HG03039 (cell line): ENCODE measurements at regions not wholly inside any gene's neighbourhood (a gene's known extent, or its start where the extent isn't known, plus 50 kb on each side); places are given as distances from the start of the nearest gene placed in this dataset.

Experiments used
- ATAC-seq: cut with Tn5 transposase; IDR thresholded peaks from one replicate; pipeline ENCODE4 v1.9.1; 2021; ENCODE audit warnings: mild to moderate bottlenecking, moderate library complexity; ENCODE audit not compliant: unreplicated experiment

GRCh38 chr11:134529212-134530096 is 117.4 kb upstream of the B3GAT1 start:
- ATAC-seq, result no peak

GRCh38 chr11:134528453-134528852 is 116.4 kb upstream of the B3GAT1 start:
- ATAC-seq, result no peak

GRCh38 chr11:134527382-134528243 is 115.6 kb upstream of the B3GAT1 start:
- no peak for ATAC-seq

GRCh38 chr11:134524896-134525845 is 113.1 kb upstream of the B3GAT1 start:
- ATAC-seq, result no peak

- ATAC-seq, result no peak
Measured at GRCh38 chr11:134524201-134524600, 112.2 kb upstream of the B3GAT1 start.

- no peak for ATAC-seq
Measured at GRCh38 chr11:134522782-134523570, 110.9 kb upstream of the B3GAT1 start.

- ATAC-seq, result no peak
Measured at GRCh38 chr11:134521452-134522289, 109.6 kb upstream of the B3GAT1 start.

- ATAC-seq, result no peak
Measured at GRCh38 chr11:134521001-134521400, 109.0 kb upstream of the B3GAT1 start.

GRCh38 chr11:134519788-134520187 is 107.7 kb upstream of the B3GAT1 start:
- no peak for ATAC-seq

- no peak for ATAC-seq
Measured at GRCh38 chr11:134519390-134519750, 107.3 kb upstream of the B3GAT1 start.

- ATAC-seq, result no peak
Measured at GRCh38 chr11:134518616-134519389, 106.8 kb upstream of the B3GAT1 start.

- no peak for ATAC-seq
Measured at GRCh38 chr11:134517621-134518293, 105.7 kb upstream of the B3GAT1 start.

GRCh38 chr11:134517115-134517514 is 105.1 kb upstream of the B3GAT1 start:
- ATAC-seq, result no peak

GRCh38 chr11:134516529-134516928 is 104.5 kb upstream of the B3GAT1 start:
- no peak for ATAC-seq

GRCh38 chr11:134515081-134515960 is 103.3 kb upstream of the B3GAT1 start:
- ATAC-seq, result no peak

GRCh38 chr11:134514354-134514951 is 102.4 kb upstream of the B3GAT1 start:
- no peak for ATAC-seq
